GM18907 (cell line): ENCODE measurements at regions not wholly inside any gene's neighbourhood (a gene's known extent, or its start where the extent isn't known, plus 50 kb on each side); places are given as distances from the start of the nearest gene placed in this dataset.
"Not testable (repeated sequence)": the region's sequence is repeated elsewhere in the genome, so short reads cannot be mapped to it uniquely, and the experiment has no call there.

Source experiments
- ATAC-seq: cut with Tn5 transposase; IDR thresholded peaks from one replicate; pipeline ENCODE4 v1.9.1; 2021; ENCODE audit warnings: mild to moderate bottlenecking, moderate library complexity; ENCODE audit not compliant: unreplicated experiment

DNA sequence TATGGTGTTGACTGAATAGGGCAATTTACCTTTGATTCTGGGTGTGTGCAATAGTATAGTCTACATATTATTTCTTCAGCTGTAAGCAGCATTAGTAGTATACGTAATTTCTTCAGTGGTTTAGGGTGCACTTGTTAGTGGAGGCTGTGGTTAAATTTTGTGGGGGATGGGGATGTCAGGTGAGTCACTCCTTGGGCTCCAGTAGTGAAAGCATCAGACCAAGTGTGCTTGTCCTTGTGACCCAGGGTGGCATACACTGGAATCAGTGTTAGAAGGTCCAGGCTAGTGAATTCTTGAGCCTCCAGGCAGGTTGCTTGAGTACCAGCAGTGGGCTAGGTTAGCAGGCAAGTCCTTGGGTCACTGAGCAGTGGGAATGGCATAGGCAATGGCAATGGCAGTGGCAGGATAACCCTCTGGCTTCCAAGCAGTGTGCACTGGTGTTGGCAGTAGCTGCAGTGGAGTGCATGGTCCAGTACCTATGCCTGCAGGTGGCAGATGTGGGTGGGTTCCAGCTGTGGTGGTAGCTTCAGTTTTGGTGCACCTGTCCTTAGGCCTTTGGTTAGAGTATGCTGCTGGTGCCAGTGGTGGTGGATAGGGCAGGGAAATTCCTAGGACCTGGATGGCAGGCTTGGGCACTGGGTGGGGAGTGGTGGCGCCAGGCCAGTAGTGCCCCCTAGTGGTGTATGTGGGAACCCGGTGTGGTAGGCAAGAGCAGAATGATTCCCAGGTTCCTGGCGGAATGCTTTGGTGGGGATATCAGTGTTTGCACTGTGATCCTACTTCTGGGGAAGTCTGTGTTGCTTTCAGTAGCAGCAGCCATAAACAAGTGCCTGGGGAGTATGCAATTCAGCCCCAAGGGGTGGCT, 531.0 kb downstream of the SMARCA1 start:
- ATAC-seq = no peak

DNA sequence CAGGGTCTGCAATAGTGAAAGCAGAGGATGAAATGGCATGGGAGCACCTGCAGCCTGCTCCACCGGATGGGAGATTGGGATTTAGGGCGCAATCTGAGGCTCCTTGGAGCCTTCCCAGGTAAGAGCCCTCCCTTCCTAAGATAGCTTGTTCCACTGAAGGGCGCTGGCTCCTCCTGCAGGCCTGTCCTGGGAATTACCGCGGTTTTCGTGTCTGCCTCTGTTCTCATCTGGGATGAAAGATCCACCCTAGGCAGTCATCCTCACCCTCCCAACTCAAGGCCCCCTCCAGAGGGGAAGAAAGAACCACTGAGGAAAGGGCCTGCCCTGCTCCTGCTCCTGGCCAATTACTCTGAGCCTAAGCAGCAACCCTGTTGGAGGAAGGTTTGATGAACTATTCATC, 547.5 kb downstream of the SMARCA1 start:
- peak; percentile 84 for ATAC-seq

DNA sequence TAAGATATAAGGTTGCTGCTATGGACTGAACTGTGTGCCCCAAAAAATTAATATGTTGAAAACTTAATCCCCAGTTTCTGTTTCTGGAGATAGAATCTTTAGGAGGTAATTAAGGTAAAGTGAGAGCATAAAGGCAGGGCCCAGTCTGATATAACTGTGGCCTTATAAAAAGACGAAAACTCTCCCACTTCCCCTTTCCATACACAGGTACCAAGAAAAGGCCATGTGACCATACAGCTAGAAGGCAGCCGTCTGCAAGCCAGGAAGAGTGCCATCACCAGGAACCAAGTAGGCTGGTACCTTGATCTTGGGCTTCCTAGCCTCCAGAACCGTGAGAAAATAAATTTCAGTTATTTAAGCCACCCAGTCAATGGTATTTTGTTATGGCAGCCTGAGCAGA, 550.3 kb downstream of the SMARCA1 start:
- ATAC-seq = no peak

DNA sequence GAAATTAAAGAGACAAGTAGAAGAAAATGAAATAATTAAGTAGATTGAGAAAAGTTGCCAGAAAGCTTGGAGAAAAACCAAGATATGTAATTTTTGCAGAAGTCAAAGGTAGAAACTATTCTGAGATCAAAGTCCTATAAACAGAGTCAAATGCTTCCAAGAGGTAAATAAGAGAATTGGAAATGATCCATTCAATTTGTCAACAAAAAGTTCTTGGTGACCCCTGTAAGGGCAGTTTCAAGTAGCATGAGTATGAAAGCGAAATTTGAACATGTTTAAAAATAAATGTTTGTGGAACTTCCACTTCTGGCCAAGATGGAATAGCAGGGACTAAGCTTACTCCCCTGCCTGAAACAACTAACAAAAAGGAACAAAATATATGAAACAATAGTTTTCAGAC, 562.0 kb downstream of the SMARCA1 start:
- no peak for ATAC-seq

DNA sequence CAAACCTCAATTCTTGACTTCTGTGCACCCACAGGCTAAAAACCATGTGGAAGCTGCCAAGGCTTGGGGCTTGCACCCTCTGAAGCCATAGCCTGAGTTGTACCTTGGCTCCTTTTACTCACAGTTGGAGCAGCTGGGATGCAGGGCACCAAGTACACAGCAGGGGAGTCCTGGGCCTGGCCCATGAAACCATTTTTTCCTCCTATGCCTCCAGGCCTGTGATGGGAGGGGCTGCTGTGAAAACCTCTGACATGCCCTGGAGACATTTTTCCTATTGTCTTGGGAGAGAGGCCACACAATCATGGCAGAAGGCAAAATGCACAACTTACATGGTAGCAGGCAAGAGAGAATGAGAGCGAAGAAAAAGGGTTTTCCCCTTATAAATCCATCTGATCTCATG, 568.6 kb downstream of the SMARCA1 start:
- not testable (repeated sequence) for ATAC-seq

DNA sequence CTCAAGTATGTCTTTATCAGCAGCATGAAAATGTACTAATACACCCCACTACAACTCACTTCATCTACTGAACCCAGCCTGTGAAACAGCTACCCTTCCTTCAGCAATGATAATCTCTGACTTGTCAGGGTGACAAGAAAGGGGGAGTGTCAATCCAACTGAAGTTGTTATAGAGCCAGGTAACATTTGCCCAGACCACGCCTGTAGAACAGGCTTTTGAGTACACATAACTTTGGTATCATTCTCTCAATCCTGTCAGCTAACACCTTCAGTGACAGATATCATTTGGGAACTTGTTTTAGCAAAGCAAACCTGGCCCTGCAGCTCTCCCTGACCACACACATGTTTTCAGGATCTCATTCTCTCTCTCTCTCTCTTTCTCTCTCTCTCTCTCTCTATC, 592.2 kb downstream of the SMARCA1 start:
- ATAC-seq = no peak

DNA sequence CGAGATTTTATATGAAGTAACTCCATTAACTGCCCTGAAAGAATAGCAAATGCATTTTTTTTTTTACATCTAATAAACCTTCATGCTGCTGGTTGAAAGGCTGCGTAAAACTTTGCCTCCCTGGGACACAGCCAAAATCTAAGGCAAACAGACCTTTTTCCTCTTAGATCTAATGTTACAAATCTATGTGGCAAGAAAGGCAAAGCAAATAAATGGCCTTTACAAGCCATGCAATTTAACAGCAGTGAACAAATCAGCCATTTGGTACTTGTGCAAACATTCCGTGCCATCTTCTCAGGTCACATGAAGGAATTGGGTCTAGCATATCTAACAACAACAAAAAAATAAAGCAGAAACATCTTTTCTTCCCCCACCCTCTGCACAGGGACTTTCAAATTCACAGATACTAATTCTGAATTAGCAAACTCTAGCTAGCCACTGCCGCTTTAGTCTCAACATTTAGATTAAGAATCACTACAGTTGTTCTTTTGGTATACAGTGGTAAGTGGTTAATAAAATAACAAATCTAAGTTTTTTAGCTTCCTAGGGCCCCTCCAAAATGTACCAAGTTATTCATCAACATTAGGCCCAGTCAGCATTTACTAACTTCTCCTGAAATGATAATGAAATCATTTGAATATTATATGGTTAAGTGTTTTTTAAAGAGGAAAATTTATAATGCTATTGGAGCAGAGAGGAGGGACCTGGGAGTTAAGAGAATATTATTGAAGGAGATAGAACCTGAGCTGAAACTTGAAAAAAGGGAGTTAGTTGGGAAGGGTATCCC, 593.8 kb downstream of the SMARCA1 start:
- ATAC-seq = no peak

DNA sequence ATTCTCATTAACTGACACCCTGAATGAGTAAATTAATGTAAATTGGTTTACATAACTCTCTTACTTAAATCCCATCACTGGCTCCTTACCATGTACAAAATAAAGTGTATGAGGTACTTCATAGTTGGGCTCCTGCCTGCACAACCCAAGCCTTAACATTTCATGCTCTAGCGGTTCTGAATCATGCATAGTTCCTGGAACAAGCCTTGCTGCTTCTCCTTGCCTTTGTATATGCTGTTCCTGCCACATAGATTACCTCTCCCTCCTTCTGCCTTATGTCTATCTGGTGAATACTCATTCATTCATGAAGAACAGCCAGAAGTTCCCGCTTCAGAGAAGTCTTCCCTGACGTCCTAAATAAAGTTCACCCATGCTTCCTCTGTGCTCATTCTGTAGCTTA, 594.7 kb downstream of the SMARCA1 start:
- ATAC-seq = no peak

DNA sequence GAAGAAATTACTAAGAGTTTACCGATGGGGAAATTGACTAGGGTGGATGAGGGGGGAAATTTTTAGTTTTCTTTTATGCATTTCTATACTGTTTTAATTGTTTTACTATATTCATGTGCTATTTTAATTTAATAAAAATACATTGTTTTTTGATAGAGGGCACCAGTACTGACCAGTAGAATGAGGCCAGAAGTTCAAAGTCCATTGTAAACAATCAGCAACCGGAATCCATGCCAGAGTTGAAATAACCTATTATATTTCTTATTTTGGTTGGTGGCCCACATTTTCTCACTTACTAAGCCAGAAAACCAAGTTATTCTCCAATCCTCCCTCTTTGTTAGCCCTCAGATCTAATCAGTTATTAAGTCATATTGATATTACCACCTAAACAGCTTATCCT, 595.9 kb downstream of the SMARCA1 start:
- ATAC-seq = no peak

DNA sequence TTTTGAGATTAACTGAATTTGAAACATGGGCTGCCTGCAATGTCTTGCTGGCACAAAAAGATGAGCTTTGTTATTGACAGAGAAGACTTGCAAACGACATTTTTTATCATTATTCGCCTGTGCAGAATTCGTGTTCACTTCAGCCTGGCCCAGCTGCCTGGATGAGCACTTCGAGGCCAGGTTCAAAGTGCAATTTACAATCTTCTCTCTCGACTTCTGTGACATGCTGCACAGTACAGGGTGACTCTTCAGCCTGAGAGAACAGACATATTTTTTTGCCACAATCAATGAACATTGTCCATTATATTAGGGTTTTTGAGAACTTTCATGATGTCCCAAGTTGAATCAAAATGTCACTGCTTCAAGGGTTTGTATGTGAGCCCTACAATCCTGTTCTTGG, 616.5 kb downstream of the SMARCA1 start:
- no peak for ATAC-seq

DNA sequence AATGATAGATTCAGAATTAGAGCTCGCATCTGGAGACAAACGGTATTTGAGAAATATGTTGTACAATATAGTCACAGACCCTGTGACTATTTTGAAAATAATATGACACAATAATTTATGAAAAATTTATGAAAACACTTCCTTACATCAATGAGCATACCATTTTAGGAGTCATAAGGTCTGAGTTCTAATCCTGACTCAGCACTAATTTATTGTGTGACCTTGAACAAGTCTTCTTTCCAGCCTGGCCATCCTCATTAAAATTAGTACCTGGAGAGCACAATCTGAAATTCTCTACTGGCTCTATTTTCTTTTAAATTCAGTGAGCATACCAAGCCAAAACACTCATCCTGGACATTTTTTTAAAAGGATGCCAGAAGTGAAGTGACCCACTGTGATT, 622.3 kb downstream of the SMARCA1 start:
- ATAC-seq = no peak

DNA sequence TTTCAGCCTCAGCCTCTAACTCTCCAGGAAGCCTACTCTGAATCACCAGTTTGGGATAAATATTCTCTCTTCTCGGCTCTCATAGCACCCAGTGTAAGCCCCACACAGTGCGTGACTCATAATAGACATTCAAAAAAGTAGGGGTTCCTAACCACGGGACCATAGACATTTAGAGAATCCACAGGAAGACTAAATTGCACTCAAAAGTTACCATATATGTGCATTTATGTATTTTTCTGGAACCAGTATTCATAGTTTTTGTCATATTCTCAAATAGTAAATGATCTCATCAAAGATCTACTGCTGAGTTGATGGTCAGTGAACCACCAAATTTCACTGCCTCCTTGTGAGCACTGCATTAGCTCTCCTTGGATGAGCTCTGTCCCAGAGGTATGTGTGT, 625.7 kb downstream of the SMARCA1 start:
- ATAC-seq = no peak

DNA sequence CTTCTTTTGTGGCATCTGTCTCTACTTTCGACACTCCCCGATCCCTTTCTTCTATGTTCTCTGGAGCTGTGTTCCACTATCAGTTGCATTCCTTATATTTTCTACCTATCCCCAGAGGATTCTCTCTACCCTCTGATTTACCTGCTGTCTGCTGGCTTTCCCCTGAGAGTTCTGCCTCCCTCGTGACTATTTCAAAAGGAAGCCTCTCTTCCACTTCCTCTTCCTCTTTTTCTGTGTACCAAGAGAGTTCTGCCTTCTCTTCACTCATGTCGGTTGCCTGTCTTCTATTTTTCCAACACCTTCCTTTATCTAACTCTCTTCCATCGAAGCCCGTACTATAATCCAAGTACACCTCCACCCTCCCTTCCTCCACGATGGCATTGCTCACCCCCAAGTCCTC, 631.7 kb downstream of the SMARCA1 start:
- ATAC-seq = no peak

DNA sequence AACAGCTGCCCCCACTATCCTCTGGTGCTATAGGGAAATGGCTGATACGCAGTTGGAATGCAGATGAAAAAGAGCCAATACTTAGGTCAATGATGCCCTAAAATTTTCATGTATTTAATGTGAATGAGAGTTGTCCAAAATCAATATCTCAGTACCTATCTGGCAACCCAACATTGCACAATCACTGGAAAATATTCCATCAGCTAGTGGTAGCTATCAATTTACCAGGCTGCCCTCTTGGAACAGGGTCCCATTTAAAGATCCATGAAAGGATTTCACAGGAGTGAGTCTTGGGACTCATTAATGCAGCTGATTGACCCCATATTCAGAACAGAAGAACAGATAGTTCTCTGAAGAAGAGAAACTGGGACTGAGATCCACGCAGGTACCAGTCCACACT, 638.9 kb downstream of the SMARCA1 start:
- no peak for ATAC-seq

DNA sequence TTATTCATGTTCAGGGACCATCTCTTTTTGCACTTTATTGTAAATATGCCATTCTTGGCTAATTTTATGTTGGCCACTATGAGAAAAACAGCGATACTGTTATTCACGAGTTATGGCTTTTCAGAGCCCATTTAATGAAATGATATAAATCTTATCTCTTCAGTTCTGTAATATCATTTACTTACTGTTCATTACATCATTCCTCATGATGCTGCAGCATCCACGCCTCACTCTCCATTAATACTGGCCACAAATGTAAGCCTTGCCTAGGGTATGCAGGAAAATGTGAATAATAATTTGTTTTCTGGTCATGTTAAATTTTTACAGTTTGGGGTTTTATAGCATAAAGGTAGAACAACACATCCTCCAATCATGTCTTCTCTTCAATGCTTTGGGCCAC, 639.6 kb downstream of the SMARCA1 start:
- ATAC-seq = no peak

DNA sequence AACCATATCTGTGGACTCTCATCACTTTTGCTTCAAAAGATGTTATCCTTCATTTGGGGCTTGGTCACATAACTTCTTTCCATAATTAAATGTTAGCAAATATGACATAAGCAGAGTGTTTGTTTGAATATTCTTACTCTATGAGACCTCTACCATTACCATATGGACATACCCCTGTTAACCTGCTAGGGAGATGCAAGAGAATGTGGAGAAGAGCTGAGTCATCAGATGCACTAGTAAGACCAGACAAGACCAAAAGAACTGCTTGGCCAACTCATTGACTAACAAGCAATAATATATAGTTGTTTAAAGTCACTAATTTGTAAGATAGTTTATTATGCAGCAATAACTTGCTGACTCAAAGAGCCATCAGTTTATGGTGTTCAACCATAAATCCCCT, 652.9 kb downstream of the SMARCA1 start:
- no peak for ATAC-seq

DNA sequence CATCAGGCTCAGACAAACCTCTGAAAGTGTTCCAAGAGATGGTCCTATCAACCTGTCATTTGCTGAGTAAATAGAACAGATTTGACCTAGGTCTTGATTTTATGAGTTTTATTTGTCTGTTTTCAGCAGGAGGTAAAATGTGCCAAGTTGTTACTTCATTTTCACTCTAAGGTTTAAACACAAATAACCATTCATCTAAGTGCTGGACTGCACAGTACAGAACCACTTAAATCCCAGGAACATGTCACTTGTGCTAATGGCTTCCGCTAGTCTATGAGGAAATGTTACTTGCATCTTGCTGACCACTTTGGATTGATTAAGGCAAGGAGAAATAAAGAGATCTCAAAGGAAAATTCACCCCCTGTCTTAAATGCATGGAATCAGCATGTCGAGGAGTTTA, 660.7 kb downstream of the SMARCA1 start:
- no peak for ATAC-seq

DNA sequence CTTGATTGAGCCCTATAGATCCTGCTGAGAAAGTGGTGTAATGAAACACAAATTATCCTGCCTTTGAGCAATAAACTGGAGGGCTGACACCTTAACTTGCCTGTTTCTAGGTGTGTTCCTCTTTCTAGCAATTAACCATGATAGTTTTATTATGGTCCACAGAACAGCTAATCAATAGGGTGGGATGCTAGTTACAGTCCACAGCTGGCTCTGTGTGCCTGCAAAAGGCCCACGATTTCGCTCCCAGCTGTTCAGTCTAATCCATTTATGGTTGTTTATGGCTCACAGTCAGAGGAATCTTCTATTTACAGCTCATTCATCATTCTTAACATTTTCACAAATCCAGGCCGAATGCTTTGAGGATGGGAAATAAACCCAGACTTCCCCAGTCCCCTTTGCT, 674.9 kb downstream of the SMARCA1 start:
- no peak for ATAC-seq

DNA sequence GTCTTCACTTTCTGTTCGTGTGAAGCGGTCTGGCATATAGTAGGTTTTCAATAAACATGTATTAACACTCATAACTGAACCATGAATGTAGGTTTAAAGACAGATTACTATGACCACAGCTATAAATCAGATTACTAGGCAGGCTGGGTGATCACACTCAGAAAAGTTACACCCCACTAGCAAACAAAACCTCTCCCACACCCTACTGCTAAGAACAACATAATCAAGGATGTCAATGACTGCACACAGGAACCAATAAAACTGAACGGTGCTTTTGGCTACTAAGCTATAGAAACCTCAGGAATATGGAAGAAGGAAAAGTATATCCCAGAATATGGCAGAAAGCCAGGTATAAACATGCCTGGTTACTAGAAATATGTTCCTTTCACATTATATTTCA, 676.9 kb downstream of the SMARCA1 start:
- no peak for ATAC-seq

DNA sequence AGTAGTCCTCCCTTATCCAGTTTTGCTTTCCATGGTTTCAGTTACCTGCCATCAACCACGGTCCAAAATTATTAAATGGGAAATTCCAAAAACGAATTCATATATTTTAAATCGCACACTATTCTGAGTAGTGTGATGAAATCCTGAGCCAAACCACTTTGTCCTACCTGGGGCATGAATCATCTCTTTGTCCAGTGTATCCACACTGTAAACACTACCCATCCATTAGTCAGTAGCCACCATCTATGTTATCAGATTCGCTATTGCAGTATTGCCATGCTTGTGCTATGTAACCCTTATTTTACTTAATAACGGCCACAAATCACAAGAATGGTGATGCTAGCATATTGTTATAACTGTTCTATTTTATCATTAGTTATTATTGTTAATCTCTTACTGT, 704.6 kb downstream of the SMARCA1 start:
- no peak for ATAC-seq

DNA sequence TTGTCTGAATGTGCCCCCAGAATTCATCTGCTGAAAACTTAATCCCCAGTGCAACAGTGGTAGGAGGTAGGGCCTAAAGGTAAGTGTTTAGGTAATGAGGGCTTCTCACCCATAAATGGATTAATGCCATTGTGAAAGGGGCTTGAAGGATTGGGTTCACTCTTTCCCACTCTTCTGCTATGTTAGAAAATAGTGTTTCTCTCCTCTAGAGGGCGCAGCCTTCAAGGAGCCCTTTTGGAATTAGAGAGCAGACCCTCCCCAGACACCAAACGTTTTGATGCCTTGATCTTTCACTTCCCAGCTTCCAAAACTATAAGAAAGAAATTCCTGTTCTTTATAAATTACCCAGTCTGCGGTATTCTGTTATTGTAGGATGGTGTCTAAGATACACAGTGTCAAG, 706.4 kb downstream of the SMARCA1 start:
- no peak for ATAC-seq

DNA sequence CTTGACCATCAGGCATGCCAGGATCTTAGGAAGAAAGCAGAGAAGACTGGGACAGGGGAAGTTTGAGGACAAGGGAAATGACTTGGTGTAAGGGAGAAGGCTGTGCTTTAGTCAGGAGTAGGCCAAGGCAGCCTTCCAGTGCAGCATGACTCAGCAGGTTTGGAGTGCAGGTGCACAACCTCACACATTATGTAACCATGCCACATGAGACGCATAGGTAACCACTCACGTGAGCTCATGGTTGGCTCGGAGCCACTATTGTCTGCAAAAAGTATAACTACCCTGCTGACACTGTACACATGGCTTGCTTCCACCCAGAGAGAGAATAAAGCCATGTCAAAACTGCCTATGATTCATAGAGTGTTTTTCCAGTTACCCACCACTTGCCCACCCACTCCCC, 715.9 kb downstream of the SMARCA1 start:
- no peak for ATAC-seq
